Keratinocyte (primary cell): ENCODE measurements at regions not wholly inside any gene's neighbourhood (a gene's known extent, or its start where the extent isn't known, plus 50 kb on each side); places are given as distances from the start of the nearest gene placed in this dataset.

ENCODE experiments used
- EZH2 ChIP-seq: IDR thresholded peaks from one replicate; pipeline ENCODE4 v1.6.1; 2012; ENCODE audit warnings: inconsistent platforms, mild to moderate bottlenecking, low read length, moderate library complexity
- TF ChIP-seq, protein P1 (sequence below), 3 experiments: IDR thresholded peaks in 1 of 3; conservative IDR thresholded peaks in 1 of 3; optimal IDR thresholded peaks in 1 of 3; 2 replicates in 2 of 3; 3 replicates in 1 of 3; pipeline versions ENCODE3 to v1.5.1; 2011; ENCODE audit warnings: low read length in 3 of 3, mild to moderate bottlenecking in 3 of 3, moderate library complexity in 2 of 3, control low read depth in 1 of 3, inconsistent platforms in 1 of 3; ENCODE audit not compliant: insufficient read depth in 2 of 3; ENCODE audit errors: extremely low read depth in 1 of 3

DNA sequence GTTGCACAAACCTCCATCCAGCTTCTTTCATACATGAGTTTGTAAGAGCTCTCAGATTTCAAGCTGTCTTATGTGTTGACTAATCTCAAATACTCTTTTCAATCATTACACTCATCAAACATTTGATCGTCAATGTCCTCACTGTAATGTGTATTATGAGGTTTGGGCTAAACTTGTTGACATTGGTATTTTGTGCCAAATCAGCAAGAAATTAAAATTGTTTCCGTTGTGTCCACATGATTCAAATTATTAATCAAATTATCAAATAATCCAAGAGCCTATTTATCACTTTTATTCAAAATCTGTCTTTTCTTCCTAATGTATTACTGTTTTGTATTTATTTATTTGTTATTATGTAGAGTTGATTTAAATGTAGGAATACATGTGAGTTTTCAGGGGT is 283.4 kb downstream of the GAS1 start:
- TF ChIP-seq, protein P1, sequence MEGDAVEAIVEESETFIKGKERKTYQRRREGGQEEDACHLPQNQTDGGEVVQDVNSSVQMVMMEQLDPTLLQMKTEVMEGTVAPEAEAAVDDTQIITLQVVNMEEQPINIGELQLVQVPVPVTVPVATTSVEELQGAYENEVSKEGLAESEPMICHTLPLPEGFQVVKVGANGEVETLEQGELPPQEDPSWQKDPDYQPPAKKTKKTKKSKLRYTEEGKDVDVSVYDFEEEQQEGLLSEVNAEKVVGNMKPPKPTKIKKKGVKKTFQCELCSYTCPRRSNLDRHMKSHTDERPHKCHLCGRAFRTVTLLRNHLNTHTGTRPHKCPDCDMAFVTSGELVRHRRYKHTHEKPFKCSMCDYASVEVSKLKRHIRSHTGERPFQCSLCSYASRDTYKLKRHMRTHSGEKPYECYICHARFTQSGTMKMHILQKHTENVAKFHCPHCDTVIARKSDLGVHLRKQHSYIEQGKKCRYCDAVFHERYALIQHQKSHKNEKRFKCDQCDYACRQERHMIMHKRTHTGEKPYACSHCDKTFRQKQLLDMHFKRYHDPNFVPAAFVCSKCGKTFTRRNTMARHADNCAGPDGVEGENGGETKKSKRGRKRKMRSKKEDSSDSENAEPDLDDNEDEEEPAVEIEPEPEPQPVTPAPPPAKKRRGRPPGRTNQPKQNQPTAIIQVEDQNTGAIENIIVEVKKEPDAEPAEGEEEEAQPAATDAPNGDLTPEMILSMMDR (optimal IDR thresholded peaks at IDR 0.05 in 1 of 3, IDR thresholded peaks at IDR 0.05 in 1 of 3, conservative IDR thresholded peaks at IDR 0.05 in 1 of 3; ENCODE audit: extremely low read depth in 1 of 3, insufficient read depth in 2 of 3, low read length in 3 of 3) = no peak
- TF ChIP-seq EZH2 = no peak
